Adrenal gland (tissue), 5 donors: ENCODE measurements at regions not wholly inside any gene's neighbourhood (a gene's known extent, or its start where the extent isn't known, plus 50 kb on each side); places are given as distances from the start of the nearest gene placed in this dataset.

ENCODE experiments used
- CTCF ChIP-seq, 6 experiments: fragments of 450-650 bp in 4 of 6; fragments of 200-600 bp in 2 of 6; sonication (generic) in 1 of 6; IDR thresholded peaks; 1 replicate in 5 of 6; 2 replicates in 1 of 6; pipeline versions ENCODE4 v1.5.1 to v1.8.0; 2016 to 2021; ENCODE audit warnings: antibody characterized with exemption in 6 of 6, mild to moderate bottlenecking in 2 of 6, moderate library complexity in 1 of 6
- POLR2A ChIP-seq, 2 donors: fragments of 450-650 bp; IDR thresholded peaks; one replicate each; pipeline ENCODE4 v1.6.1; 2017; ENCODE audit warnings: antibody characterized with exemption in 2 of 2, mild to moderate bottlenecking in 2 of 2, moderate library complexity in 1 of 2
- donor health status: DM: no; HTN: no; CAD: no.

DNA sequence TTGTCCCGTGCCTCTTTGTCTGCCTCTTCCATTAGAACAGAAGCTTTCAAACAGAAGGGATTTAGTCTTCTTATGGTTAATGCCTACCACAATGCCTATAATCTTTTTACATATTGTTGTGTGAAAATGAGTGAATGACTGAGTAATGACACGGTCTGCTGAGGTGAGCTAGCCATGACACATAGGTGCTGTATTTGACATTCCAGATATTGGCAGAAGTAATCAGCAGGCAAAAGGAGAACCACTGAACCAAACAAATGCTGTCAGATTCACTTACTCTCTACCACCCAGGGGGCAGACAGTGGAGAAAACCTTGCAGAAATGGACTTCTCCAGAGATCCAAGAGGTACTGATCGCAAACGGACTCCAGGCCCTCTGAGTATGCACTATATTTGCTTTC, 377.2 kb upstream of the VWC2 start:
- TF ChIP-seq CTCF (IDR thresholded peaks at IDR 0.05) = no peak
- no peak for TF ChIP-seq POLR2A (IDR thresholded peaks at IDR 0.05)
